ENCODE measurements at regions not wholly inside any gene's neighbourhood (a gene's known extent, or its start where the extent isn't known, plus 50 kb on each side); places are given as distances from the start of the nearest gene placed in this dataset.

DNA sequence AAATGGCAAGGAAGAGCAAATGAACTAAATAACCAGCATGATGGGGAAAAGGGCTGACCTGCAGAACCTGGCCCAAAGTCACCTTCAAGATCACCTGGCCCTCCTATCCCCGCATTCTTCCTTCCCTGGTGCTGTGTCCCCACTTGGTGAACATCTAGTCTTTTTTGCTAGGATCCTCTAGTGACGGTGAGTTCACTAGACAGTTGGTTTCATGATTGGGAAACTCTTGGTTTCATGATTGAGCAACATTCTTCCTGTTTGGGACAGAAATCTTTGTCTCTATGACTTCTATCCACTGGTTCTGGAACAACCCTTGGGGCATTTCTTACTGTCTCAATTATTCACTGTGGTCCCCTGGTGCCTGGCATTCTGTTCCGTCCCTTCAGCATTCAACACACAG, 50.2 kb upstream of the DAB2IP start:
- Histone ChIP-seq H3K4me1 (ENCODE audit: control insufficient read depth, insufficient read depth, low read length) (no peaks in the 10 kb centered on the region), H3K27ac (ENCODE audit: control insufficient read depth, insufficient read depth) (no peak overlapping the region), H3K27me3 (replicated peaks in 1 of 2; ENCODE audit: control insufficient read depth in 2 of 2, insufficient read depth in 2 of 2, low read length in 1 of 2) (peaks cover 6 to 10% of the 10 kb centered on the region in 2 experiments; a peak in 3 of 4 replicates), H4K20me1 (ENCODE audit: control insufficient read depth, insufficient read depth) (no peaks in the 10 kb centered on the region), H3K4me2 (ENCODE audit: control insufficient read depth, insufficient read depth) (no peak overlapping the region), H3K9me3 (replicated peaks; ENCODE audit: control insufficient read depth, insufficient read depth, low read length) (peaks cover 2% of the 10 kb centered on the region; the same call in 2 of the 3 replicates), H3K79me2 (ENCODE audit: control insufficient read depth, insufficient read depth, low read length) (no peaks in the 10 kb centered on the region), H3K9ac (ENCODE audit: control insufficient read depth, insufficient read depth, low read length) (no peak overlapping the region), H2AFZ (ENCODE audit: control insufficient read depth, low read depth, low read length) (no peak overlapping the region), H3K4me3 (no peak overlapping the region), H3K36me3 (ENCODE audit: control insufficient read depth in 2 of 2, insufficient read depth in 2 of 2, low read length in 1 of 2) (no peaks in the 10 kb centered on the region)
- in situ Hi-C loops (cut with MboI), result no loop called here
- ChIA-PET SMC1A (ENCODE audit: uncharacterized antibody, unreplicated experiment) (no interaction called here), CTCF (no interaction called here), POLR2A (no interaction called here), RAD21 (ENCODE audit: unreplicated experiment) (no interaction called here)
- DNase-seq (ENCODE audit: low read depth, low spot score), result no peak
- BruUV-seq (replicated peaks), result no TSS peak
- ATAC-seq, result no peak
- TF ChIP-seq LARP7 (IDR thresholded peaks at IDR 0.05) (no peak), RCOR1 (conservative IDR thresholded peaks at IDR 0.05; ENCODE audit: low read depth, low read length) (no peak), TCF3 (IDR thresholded peaks at IDR 0.05; ENCODE audit: borderline replicate concordance, insufficient read depth, low read depth, low read length) (no peak), ZNF592 (IDR thresholded peaks at IDR 0.05) (no peak), SUPT20H (IDR thresholded peaks at IDR 0.05; ENCODE audit: borderline replicate concordance, control insufficient read depth, low read depth, low read length) (no peak), BMI1 (IDR thresholded peaks at IDR 0.05; ENCODE audit: borderline replicate concordance) (no peak), NFXL1 (IDR thresholded peaks at IDR 0.05; ENCODE audit: borderline replicate concordance) (no peak), CREM (IDR thresholded peaks at IDR 0.05; ENCODE audit: low read depth) (no peak)
- TF ChIP-seq, protein P1, sequence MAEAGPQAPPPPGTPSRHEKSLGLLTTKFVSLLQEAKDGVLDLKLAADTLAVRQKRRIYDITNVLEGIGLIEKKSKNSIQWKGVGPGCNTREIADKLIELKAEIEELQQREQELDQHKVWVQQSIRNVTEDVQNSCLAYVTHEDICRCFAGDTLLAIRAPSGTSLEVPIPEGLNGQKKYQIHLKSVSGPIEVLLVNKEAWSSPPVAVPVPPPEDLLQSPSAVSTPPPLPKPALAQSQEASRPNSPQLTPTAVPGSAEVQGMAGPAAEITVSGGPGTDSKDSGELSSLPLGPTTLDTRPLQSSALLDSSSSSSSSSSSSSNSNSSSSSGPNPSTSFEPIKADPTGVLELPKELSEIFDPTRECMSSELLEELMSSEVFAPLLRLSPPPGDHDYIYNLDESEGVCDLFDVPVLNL (IDR thresholded peaks at IDR 0.05; ENCODE audit: low read depth, low read length), result no peak
- intact Hi-C loops (cut with micrococcal nuclease; ENCODE audit: unreplicated experiment), result no loop called here
- no peak for FAIRE-seq
- WGBS (ENCODE audit: insufficient coverage, insufficient replicate concordance, low lambda C conversion rate, missing lambda C conversion rate), result 23% methylated on average over 3 of the region's 3 CpGs
